ENCODE measurements at regions not wholly inside any gene's neighbourhood (a gene's known extent, or its start where the extent isn't known, plus 50 kb on each side); places are given as distances from the start of the nearest gene placed in this dataset.

DNA sequence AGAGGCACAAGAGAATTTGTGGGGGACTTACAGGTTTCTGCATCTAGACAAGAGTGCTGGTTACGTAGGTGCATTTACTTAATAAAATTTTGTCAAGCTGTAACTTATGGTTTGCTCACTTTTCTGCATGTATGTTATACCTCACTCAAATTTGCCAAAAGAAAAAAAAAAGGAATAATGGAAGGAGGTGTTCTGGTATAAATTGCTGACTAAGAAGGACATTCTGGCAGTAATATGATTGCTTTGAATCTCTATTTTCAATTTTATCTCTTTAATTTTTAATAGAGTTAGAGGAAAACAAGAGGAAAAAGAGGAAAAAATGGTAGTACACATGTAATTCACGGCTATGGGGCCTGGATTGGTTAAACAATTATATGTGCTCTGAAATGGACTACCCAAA is 119.5 kb downstream of the DUSP10 start:
- no peak for DNase-seq
- no peak overlapping the region for H3K4me3 ChIP-seq (replicated peaks in 1 of 3)
- TF ChIP-seq POLR2A (IDR thresholded peaks at IDR 0.05) (no peak), CTCF (IDR thresholded peaks at IDR 0.05) (no peak)
- no peak overlapping the region for H3K27ac ChIP-seq
- H3K36me3 ChIP-seq: no peaks in the 10 kb centered on the region
- H3K4me1 ChIP-seq: no peaks in the 10 kb centered on the region
- H3K9me3 ChIP-seq: no peaks in the 10 kb centered on the region
- intact Hi-C loops (cut with DNase I): no loop called here
- H3K27me3 ChIP-seq: no peaks in the 10 kb centered on the region
- 90 to 94% methylated on average over 2 of the region's 2 CpGs for WGBS, 2 donors

GRCh38 chr1:221625026-221625425 is 116.9 kb downstream of the DUSP10 start:
- H3K9me3 ChIP-seq: no peaks in the 10 kb centered on the region
- intact Hi-C loops (cut with DNase I): no loop called here
- no peak for DNase-seq
- no peaks in the 10 kb centered on the region for H3K27me3 ChIP-seq
- no peak overlapping the region for H3K4me3 ChIP-seq (replicated peaks in 1 of 3)
- TF ChIP-seq POLR2A (IDR thresholded peaks at IDR 0.05) (no peak), CTCF (IDR thresholded peaks at IDR 0.05) (no peak)
- no peaks in the 10 kb centered on the region for H3K4me1 ChIP-seq
- no peak overlapping the region for H3K27ac ChIP-seq
- no peaks in the 10 kb centered on the region for H3K36me3 ChIP-seq

- no peaks in the 10 kb centered on the region for H3K9me3 ChIP-seq
- H3K36me3 ChIP-seq: no peaks in the 10 kb centered on the region
- H3K27me3 ChIP-seq: no peaks in the 10 kb centered on the region
- no peak for DNase-seq
- H3K4me1 ChIP-seq: no peaks in the 10 kb centered on the region
- intact Hi-C loops (cut with DNase I): no loop called here
- no peak overlapping the region for H3K27ac ChIP-seq
- no peak overlapping the region for H3K4me3 ChIP-seq (replicated peaks in 1 of 3)
- WGBS, 2 donors: 92 to 95% methylated on average over 1 of the region's 1 CpG
- TF ChIP-seq CTCF (IDR thresholded peaks at IDR 0.05) (no peak), POLR2A (IDR thresholded peaks at IDR 0.05) (no peak)
These were observed 115.8 kb downstream of the DUSP10 start for GRCh38 chr1:221626041-221626440.

DNA sequence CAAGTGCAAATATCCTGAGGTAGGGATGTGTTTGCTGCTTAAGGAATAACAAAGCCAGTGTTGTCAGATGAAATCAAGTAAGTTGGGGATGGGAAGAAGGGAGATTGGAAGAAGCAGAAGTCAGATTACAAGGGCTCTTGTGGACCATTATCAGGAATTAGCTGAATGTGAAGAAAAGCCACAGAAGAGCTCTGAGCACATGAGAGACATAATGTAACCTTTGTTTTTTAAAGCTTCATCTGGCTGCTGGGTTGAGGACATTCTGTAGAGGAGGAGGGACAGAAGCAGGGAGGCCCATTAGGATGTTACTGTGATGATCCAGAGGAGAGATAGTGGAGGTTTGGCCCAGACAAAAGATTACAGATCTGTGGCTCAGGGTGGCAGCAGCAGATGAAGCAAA is 111.7 kb downstream of the DUSP10 start:
- TF ChIP-seq CTCF (IDR thresholded peaks at IDR 0.05) (no peak), POLR2A (IDR thresholded peaks at IDR 0.05) (no peak)
- Histone ChIP-seq H3K27ac (no peak overlapping the region), H3K27me3 (no peaks in the 10 kb centered on the region), H3K36me3 (no peaks in the 10 kb centered on the region), H3K4me1 (no peaks in the 10 kb centered on the region), H3K4me3 (replicated peaks in 1 of 3) (no peak overlapping the region), H3K9me3 (no peaks in the 10 kb centered on the region)
- intact Hi-C loops (cut with DNase I): no loop called here
- DNase-seq: no peak

GRCh38 chr1:221631556-221631955 is 110.3 kb downstream of the DUSP10 start:
- no peak for DNase-seq
- Histone ChIP-seq H3K4me1 (no peaks in the 10 kb centered on the region), H3K36me3 (no peaks in the 10 kb centered on the region), H3K27ac (no peak overlapping the region), H3K27me3 (no peaks in the 10 kb centered on the region), H3K9me3 (no peaks in the 10 kb centered on the region), H3K4me3 (replicated peaks in 1 of 3) (no peak overlapping the region)
- TF ChIP-seq CTCF (IDR thresholded peaks at IDR 0.05) (no peak), POLR2A (IDR thresholded peaks at IDR 0.05) (no peak)
- intact Hi-C loops (cut with DNase I): no loop called here

All from thyroid gland (tissue), 4 donors.